ENCODE measurements at regions not wholly inside any gene's neighbourhood (a gene's known extent, or its start where the extent isn't known, plus 50 kb on each side); places are given as distances from the start of the nearest gene placed in this dataset.
A peak's percentile ranks its signal among the peaks of the same experiment; 100 is the strongest.

GRCh38 chr7:16071246-16071857 is 350.0 kb downstream of the CRPPA start:
- Histone ChIP-seq H3K9me3 (ENCODE audit: low read depth) (no peaks in the 10 kb centered on the region), H3K27me3 (no peaks in the 10 kb centered on the region), H3K4me3 (no peak overlapping the region), H3K36me3 (no peaks in the 10 kb centered on the region), H3K27ac (no peak overlapping the region), H3K4me1 (ENCODE audit: low read depth) (peaks cover 5% of the 10 kb centered on the region)
- TF ChIP-seq, protein P1, sequence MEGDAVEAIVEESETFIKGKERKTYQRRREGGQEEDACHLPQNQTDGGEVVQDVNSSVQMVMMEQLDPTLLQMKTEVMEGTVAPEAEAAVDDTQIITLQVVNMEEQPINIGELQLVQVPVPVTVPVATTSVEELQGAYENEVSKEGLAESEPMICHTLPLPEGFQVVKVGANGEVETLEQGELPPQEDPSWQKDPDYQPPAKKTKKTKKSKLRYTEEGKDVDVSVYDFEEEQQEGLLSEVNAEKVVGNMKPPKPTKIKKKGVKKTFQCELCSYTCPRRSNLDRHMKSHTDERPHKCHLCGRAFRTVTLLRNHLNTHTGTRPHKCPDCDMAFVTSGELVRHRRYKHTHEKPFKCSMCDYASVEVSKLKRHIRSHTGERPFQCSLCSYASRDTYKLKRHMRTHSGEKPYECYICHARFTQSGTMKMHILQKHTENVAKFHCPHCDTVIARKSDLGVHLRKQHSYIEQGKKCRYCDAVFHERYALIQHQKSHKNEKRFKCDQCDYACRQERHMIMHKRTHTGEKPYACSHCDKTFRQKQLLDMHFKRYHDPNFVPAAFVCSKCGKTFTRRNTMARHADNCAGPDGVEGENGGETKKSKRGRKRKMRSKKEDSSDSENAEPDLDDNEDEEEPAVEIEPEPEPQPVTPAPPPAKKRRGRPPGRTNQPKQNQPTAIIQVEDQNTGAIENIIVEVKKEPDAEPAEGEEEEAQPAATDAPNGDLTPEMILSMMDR (IDR thresholded peaks at IDR 0.05; ENCODE audit: low read depth, low read length), result peak; percentile 61
- DNase-seq (ENCODE audit: low read depth in 1 of 2, low spot score in 1 of 2), result peak; percentile 76 to 80

- Histone ChIP-seq H3K4me1 (ENCODE audit: low read depth) (peaks cover 5% of the 10 kb centered on the region), H3K27ac (no peak overlapping the region), H3K27me3 (no peaks in the 10 kb centered on the region), H3K36me3 (no peaks in the 10 kb centered on the region), H3K4me3 (no peak overlapping the region), H3K9me3 (ENCODE audit: low read depth) (no peaks in the 10 kb centered on the region)
- TF ChIP-seq, protein P1 (IDR thresholded peaks at IDR 0.05; ENCODE audit: low read depth, low read length), result no peak
- DNase-seq (ENCODE audit: low read depth in 1 of 2, low spot score in 1 of 2), result no peak
Measured at GRCh38 chr7:16070806-16071205, 350.5 kb downstream of the CRPPA start.

DNA sequence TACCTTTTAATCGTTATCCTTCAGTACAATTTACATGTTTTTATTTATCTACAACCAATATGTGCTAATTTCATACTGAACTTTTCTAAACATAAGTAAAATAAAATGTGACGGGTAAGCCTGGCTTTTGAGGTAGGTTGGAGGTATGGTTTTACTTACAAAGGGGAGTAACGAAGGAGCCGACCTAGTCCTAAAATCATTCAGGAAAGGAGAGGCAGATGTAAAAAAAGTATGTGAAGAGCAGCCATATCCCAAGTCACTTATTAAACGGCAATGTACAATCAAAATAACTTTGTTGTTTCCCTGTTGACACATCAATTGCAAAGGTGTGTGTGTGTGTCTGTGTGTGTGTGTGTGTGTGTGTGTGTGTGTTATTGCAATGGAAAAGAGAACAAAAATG is 351.3 kb downstream of the CRPPA start:
- Histone ChIP-seq H3K4me1 (ENCODE audit: low read depth) (peaks cover 1% of the 10 kb centered on the region), H3K9me3 (ENCODE audit: low read depth) (no peaks in the 10 kb centered on the region), H3K36me3 (no peaks in the 10 kb centered on the region), H3K27ac (no peak overlapping the region), H3K4me3 (no peak overlapping the region), H3K27me3 (no peaks in the 10 kb centered on the region)
- no peak for DNase-seq (ENCODE audit: low read depth in 1 of 2, low spot score in 1 of 2)
- TF ChIP-seq, protein P1 (IDR thresholded peaks at IDR 0.05; ENCODE audit: low read depth, low read length), result no peak

- H3K4me1 ChIP-seq (ENCODE audit: low read depth), result no peaks in the 10 kb centered on the region
- H3K4me3 ChIP-seq, result no peak overlapping the region
- H3K27me3 ChIP-seq, result no peaks in the 10 kb centered on the region
- H3K36me3 ChIP-seq, result no peaks in the 10 kb centered on the region
- H3K9me3 ChIP-seq (ENCODE audit: low read depth), result no peaks in the 10 kb centered on the region
- no peak for DNase-seq (ENCODE audit: low read depth in 1 of 2, low spot score in 1 of 2)
- no peak overlapping the region for H3K27ac ChIP-seq
- TF ChIP-seq, protein P1 (IDR thresholded peaks at IDR 0.05; ENCODE audit: low read depth, low read length), result no peak
Measured at GRCh38 chr7:16068183-16068582, 353.2 kb downstream of the CRPPA start.

GRCh38 chr7:16067711-16068110 is 353.6 kb downstream of the CRPPA start:
- Histone ChIP-seq H3K36me3 (no peaks in the 10 kb centered on the region), H3K27me3 (no peaks in the 10 kb centered on the region), H3K9me3 (ENCODE audit: low read depth) (no peaks in the 10 kb centered on the region), H3K27ac (no peak overlapping the region), H3K4me3 (no peak overlapping the region), H3K4me1 (ENCODE audit: low read depth) (no peaks in the 10 kb centered on the region)
- TF ChIP-seq, protein P1 (IDR thresholded peaks at IDR 0.05; ENCODE audit: low read depth, low read length), result no peak
- DNase-seq (ENCODE audit: low read depth in 1 of 2, low spot score in 1 of 2), result no peak
